Activated CD8-positive, alpha-beta T cell treated with anti-CD3 and anti-CD28 coated beads for 36 hours (primary cell): ENCODE measurements at regions not wholly inside any gene's neighbourhood (a gene's known extent, or its start where the extent isn't known, plus 50 kb on each side); places are given as distances from the start of the nearest gene placed in this dataset.

ENCODE experiments used
- ATAC-seq: fragments of 200-7000 bp; cut with Tn5 transposase; one replicate; pipeline ENCODE4 v1.10.0; 2021; ENCODE audit warnings: mild to moderate bottlenecking, moderate library complexity
- CTCF ChIA-PET: fragments of 350-600 bp; sonication (Branson Sonifier 250); formaldehyde crosslinking; loops from one replicate; lab custom pipeline; 2021; ENCODE audit warnings: antibody characterized with exemption; lab: Charles Lee
- POLR2A ChIA-PET: fragments of 350-600 bp; sonication (Branson Sonifier 250); formaldehyde crosslinking; loops from one replicate; lab custom pipeline; 2021; ENCODE audit warnings: antibody characterized with exemption; lab: Charles Lee
- DNase-seq: peaks from one replicate; pipeline ENCODE4 v3.0.0-alpha.2; 2020
- H3K27ac Mint-ChIP-seq: one replicate; pipeline ENCODE4 v1.8.0; 2021; ENCODE audit warnings: mild to moderate bottlenecking, mixed read lengths
- H3K27me3 Mint-ChIP-seq: one replicate; pipeline ENCODE4 v1.8.0; 2021; ENCODE audit warnings: mixed read lengths
- H3K36me3 Mint-ChIP-seq: one replicate; pipeline ENCODE4 v1.8.0; 2021; ENCODE audit warnings: low read depth, mixed read lengths
- H3K4me1 Mint-ChIP-seq: one replicate; pipeline ENCODE4 v1.8.0; 2021; ENCODE audit warnings: low read depth, mixed read lengths
- H3K4me3 Mint-ChIP-seq: one replicate; pipeline ENCODE4 v1.8.0; 2021; ENCODE audit warnings: mild to moderate bottlenecking, moderate library complexity, mixed read lengths
- H3K9me3 Mint-ChIP-seq: one replicate; pipeline ENCODE4 v1.8.0; 2021; ENCODE audit warnings: mixed read lengths
- intact Hi-C: fragments of 100-400 bp; cut with micrococcal nuclease; formaldehyde crosslinking; loops from one replicate; pipeline ENCODE4 v1.10.0; 2022
- TF ChIP-seq, protein P1 (sequence below): fragments of 200-600 bp; IDR thresholded peaks from one replicate; pipeline ENCODE4 v1.8.0; 2022; ENCODE audit warnings: antibody characterized with exemption, mild to moderate bottlenecking

DNA sequence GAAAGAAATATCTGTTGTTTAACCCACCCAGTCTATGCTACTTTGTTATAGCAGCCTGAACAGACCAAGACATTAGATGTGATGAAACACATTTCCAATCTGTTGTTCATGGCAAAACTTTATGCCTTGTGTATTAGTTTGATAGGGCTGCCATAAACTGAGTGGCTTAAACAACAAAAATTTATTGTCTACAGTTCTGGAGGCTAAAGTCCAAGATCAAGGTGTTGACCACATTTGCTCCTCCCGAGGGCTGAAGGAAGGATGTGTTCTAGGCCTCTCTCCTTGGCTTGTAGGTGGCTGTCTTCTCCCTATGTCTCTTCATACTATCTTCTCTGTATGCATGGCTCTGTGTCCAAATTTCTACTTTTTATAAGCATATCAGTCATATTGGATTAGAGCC, 94.1 kb upstream of the HIVEP3 start:
- Mint-ChIP-seq H3K4me1 (peaks cover 62% of the 10 kb centered on the region), H3K36me3 (peaks cover 5% of the 10 kb centered on the region)

DNA sequence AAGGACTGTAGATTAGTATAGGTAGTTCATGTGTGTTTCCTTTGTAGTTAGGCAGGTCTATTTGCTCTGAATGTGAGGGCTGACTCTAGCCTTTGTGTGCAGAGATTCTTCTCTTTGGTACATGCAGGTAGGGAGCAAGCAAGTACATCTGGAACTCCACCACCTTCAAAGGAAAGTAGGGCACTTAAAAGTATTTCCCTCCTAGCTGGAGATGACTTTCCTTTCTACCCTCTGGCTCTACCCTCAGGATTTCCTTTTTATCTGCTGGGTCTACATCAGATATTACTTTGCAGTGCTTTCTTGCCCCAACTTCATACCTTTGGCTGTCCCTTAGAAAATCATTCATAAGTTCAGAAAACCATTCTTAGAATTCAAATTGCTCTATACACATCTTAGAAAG, 91.7 kb upstream of the HIVEP3 start:
- Mint-ChIP-seq H3K9me3 (no peaks in the 10 kb centered on the region), H3K4me1 (peaks cover 52% of the 10 kb centered on the region), H3K27me3 (no peaks in the 10 kb centered on the region), H3K4me3 (no peak overlapping the region), H3K27ac (no peak overlapping the region), H3K36me3 (peaks cover 5% of the 10 kb centered on the region)
- ChIA-PET POLR2A (interaction anchor here (0.6 kb wide), 1 partner anchor 1136 kb away, joined by 4 read pairs; no protein-coding TSS in a partner anchor), CTCF (no interaction called here)
- DNase-seq, result no peak
- intact Hi-C loops, result no loop called here
- no peak for ATAC-seq
- TF ChIP-seq, protein P1, sequence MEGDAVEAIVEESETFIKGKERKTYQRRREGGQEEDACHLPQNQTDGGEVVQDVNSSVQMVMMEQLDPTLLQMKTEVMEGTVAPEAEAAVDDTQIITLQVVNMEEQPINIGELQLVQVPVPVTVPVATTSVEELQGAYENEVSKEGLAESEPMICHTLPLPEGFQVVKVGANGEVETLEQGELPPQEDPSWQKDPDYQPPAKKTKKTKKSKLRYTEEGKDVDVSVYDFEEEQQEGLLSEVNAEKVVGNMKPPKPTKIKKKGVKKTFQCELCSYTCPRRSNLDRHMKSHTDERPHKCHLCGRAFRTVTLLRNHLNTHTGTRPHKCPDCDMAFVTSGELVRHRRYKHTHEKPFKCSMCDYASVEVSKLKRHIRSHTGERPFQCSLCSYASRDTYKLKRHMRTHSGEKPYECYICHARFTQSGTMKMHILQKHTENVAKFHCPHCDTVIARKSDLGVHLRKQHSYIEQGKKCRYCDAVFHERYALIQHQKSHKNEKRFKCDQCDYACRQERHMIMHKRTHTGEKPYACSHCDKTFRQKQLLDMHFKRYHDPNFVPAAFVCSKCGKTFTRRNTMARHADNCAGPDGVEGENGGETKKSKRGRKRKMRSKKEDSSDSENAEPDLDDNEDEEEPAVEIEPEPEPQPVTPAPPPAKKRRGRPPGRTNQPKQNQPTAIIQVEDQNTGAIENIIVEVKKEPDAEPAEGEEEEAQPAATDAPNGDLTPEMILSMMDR, result no peak

More for the DNA sequence above, 94.1 kb upstream of the HIVEP3 start:
- no peak overlapping the region for H3K27ac Mint-ChIP-seq
- H3K4me3 Mint-ChIP-seq, result no peak overlapping the region
- ChIA-PET CTCF (no interaction called here), POLR2A (no interaction called here)
- intact Hi-C loops, result no loop called here
- DNase-seq (no peak), ATAC-seq (no peak)
- TF ChIP-seq, protein P1, result no peak
- H3K9me3 Mint-ChIP-seq, result no peaks in the 10 kb centered on the region
- H3K27me3 Mint-ChIP-seq, result no peaks in the 10 kb centered on the region

DNA sequence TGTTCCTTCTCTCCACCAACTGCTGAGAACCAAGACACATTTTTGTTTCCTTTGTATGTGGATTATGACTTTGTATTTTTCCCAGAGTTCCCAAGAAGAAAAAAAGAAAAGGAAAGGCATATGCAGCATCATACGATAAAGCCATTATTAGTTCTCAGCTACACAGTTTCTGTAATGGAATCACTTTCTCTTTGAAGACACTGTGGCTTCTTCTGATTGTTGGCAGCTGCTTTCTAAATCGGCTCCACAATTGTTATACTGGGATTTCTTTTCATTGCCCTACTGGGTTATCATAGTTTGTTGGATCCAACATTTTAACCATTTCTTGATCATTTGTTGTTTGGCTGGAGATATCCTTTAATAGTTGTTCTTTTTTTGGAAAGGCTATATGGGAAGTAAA, 89.5 kb upstream of the HIVEP3 start:
- TF ChIP-seq, protein P1, result no peak
- POLR2A ChIA-PET, result no interaction called here
- DNase-seq (no peak), ATAC-seq (no peak)
- Mint-ChIP-seq H3K27me3 (no peaks in the 10 kb centered on the region), H3K36me3 (no peaks in the 10 kb centered on the region), H3K4me1 (peaks cover 32% of the 10 kb centered on the region), H3K27ac (no peak overlapping the region), H3K9me3 (no peaks in the 10 kb centered on the region), H3K4me3 (no peak overlapping the region)
- CTCF ChIA-PET, result no interaction called here
- intact Hi-C loops, result no loop called here

DNA sequence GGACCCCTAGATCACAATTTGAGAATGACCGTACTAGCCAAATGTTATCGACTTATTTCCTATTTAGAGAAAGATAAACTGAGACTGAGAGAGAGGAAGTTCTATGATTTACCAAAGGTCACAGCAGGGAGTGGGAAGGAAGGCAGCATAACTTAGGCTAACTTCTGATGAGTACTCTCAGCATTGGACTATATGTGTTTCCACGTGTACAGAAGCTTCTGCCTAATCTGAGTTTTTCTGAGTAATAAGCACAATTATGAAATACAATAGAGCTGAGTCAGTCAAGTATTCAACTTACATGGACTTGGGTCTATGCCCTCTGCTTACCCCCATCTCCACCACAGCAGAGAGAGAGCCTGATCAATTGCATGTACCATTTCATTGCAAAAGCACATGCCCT, 88.1 kb upstream of the HIVEP3 start:
- intact Hi-C loops, result no loop called here
- ChIA-PET CTCF (no interaction called here), POLR2A (interaction anchor here (0.6 kb wide), 1 partner anchor 166 kb away, joined by 4 read pairs; no protein-coding TSS in a partner anchor)
- no peaks in the 10 kb centered on the region for H3K36me3 Mint-ChIP-seq
- ATAC-seq (no peak), DNase-seq (no peak)
- H3K9me3 Mint-ChIP-seq, result no peaks in the 10 kb centered on the region
- no peak overlapping the region for H3K4me3 Mint-ChIP-seq
- no peaks in the 10 kb centered on the region for H3K27me3 Mint-ChIP-seq
- TF ChIP-seq, protein P1, result no peak
- peaks cover 37% of the 10 kb centered on the region for H3K4me1 Mint-ChIP-seq
- no peak overlapping the region for H3K27ac Mint-ChIP-seq

DNA sequence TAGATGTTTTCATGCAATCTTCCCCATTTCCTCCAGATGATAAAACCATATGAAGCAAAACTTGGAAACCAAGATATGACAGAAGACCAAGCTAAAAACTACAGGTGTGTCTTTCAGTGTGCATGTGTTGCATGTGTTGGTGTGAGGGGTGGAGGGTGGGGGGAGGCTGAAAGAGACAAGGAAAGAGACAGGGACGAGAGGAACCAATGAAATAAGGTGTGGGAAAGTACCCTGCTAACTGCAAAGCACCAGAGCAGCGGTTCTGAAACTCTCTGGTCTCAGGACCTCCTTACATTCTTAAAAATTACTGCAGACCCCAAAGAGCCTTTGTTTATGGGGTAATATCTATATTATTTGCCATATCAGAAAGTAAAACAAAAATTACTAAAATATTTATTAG, 87.4 kb upstream of the HIVEP3 start:
- no peak for DNase-seq
- TF ChIP-seq, protein P1, result no peak
- H3K27ac Mint-ChIP-seq, result no peak overlapping the region

More for the DNA sequence above, 87.4 kb upstream of the HIVEP3 start:
- ChIA-PET POLR2A (interaction anchor here (0.6 to 0.8 kb wide), 2 partner anchors 104 to 167 kb away, joined by 3 to 4 read pairs; no protein-coding TSS in a partner anchor), CTCF (no interaction called here)
- Mint-ChIP-seq H3K9me3 (no peaks in the 10 kb centered on the region), H3K27me3 (no peaks in the 10 kb centered on the region), H3K4me3 (no peak overlapping the region), H3K4me1 (peaks cover 34% of the 10 kb centered on the region), H3K36me3 (no peaks in the 10 kb centered on the region)
- intact Hi-C loops, result no loop called here
- no peak for ATAC-seq
